ENCODE measurements at regions not wholly inside any gene's neighbourhood (a gene's known extent, or its start where the extent isn't known, plus 50 kb on each side); places are given as distances from the start of the nearest gene placed in this dataset.

- TF ChIP-seq SOX6 (IDR thresholded peaks at IDR 0.05) (no peak), SOX6 (CRISPR knock-in tag; IDR thresholded peaks at IDR 0.05) (0 out of 2 replicates have a peak, but pooled peaks have one; percentile 13), ZNF839 (CRISPR knock-in tag; IDR thresholded peaks at IDR 0.05; ENCODE audit: borderline replicate concordance) (no peak), ZNF746 (CRISPR knock-in tag; IDR thresholded peaks at IDR 0.05) (no peak), CTCF (CRISPR knock-in tag; IDR thresholded peaks at IDR 0.05) (no peak), HNRNPK (IDR thresholded peaks at IDR 0.05; ENCODE audit: low read depth, low read length, poor library complexity, severe bottlenecking) (no peak), TGIF2 (CRISPR knock-in tag; IDR thresholded peaks at IDR 0.05) (no peak), ZNF644 (CRISPR knock-in tag; IDR thresholded peaks at IDR 0.05; ENCODE audit: low read depth) (no peak), NFYC (CRISPR knock-in tag; IDR thresholded peaks at IDR 0.05) (no peak), KDM5A (IDR thresholded peaks at IDR 0.05; ENCODE audit: borderline replicate concordance, low read length) (no peak), ZNF530 (CRISPR knock-in tag; IDR thresholded peaks at IDR 0.05; ENCODE audit: low read depth) (no peak), ZNF784 (CRISPR knock-in tag; IDR thresholded peaks at IDR 0.05; ENCODE audit: borderline replicate concordance) (no peak), PCBP2 (optimal IDR thresholded peaks at IDR 0.05; ENCODE audit: low read depth, low read length, poor library complexity, severe bottlenecking) (no peak), ZKSCAN1 (IDR thresholded peaks at IDR 0.05; ENCODE audit: low read length) (0 out of 2 replicates have a peak, but pooled peaks have one; percentile 19), E2F1 (CRISPR knock-in tag; IDR thresholded peaks at IDR 0.05) (no peak), SNAPC2 (CRISPR knock-in tag; IDR thresholded peaks at IDR 0.05) (no peak), NKX3-1 (CRISPR knock-in tag; IDR thresholded peaks at IDR 0.05) (no peak), REPIN1 (CRISPR knock-in tag; IDR thresholded peaks at IDR 0.05; ENCODE audit: borderline replicate concordance, low read depth) (no peak), ZNF562 (CRISPR knock-in tag; IDR thresholded peaks at IDR 0.05; ENCODE audit: borderline replicate concordance) (no peak)
Observed at GRCh38 chr16:47977802-47978201, 178.0 kb downstream of the ABCC12 start (continued).
